GM12874 (cell line): ENCODE measurements at regions not wholly inside any gene's neighbourhood (a gene's known extent, or its start where the extent isn't known, plus 50 kb on each side); places are given as distances from the start of the nearest gene placed in this dataset.
A peak's percentile ranks its signal among the peaks of the same experiment; 100 is the strongest.

Source experiments
- TF ChIP-seq, protein P1 (sequence below): IDR thresholded peaks from 2 replicates; pipeline ENCODE4 v1.5.1; 2011; ENCODE audit warnings: low read depth, mild to moderate bottlenecking, control low read depth, low read length, moderate library complexity; ENCODE audit not compliant: insufficient read depth

GRCh38 chr15:31433091-31433490 is 106.5 kb downstream of the KLF13 start:
- TF ChIP-seq, protein P1, sequence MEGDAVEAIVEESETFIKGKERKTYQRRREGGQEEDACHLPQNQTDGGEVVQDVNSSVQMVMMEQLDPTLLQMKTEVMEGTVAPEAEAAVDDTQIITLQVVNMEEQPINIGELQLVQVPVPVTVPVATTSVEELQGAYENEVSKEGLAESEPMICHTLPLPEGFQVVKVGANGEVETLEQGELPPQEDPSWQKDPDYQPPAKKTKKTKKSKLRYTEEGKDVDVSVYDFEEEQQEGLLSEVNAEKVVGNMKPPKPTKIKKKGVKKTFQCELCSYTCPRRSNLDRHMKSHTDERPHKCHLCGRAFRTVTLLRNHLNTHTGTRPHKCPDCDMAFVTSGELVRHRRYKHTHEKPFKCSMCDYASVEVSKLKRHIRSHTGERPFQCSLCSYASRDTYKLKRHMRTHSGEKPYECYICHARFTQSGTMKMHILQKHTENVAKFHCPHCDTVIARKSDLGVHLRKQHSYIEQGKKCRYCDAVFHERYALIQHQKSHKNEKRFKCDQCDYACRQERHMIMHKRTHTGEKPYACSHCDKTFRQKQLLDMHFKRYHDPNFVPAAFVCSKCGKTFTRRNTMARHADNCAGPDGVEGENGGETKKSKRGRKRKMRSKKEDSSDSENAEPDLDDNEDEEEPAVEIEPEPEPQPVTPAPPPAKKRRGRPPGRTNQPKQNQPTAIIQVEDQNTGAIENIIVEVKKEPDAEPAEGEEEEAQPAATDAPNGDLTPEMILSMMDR: no peak

DNA sequence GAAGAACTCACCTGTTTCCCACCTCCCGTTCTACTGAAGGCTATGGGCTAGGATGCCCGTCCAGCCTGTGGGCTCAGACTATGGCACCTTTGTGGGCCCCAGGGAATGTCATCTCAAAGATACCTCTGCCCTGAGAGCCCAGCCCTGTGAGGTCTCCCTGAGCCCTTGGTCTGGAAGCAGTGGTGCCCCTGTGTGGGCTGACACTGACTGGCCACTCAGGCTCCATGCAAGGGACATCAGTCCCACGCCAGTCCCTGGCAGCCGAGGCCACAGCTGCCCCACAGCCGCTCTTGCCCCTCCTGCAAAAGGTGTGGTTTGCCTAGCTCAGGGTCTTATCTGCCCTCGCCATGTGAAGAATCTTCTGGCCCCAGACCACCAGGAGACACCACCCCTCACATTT is 106.9 kb downstream of the KLF13 start:
- TF ChIP-seq, protein P1: no peak

- TF ChIP-seq, protein P1: no peak
These were observed 107.6 kb downstream of the KLF13 start for GRCh38 chr15:31434275-31434587.

GRCh38 chr15:31434588-31435260 is 108.1 kb downstream of the KLF13 start:
- TF ChIP-seq, protein P1: no peak

DNA sequence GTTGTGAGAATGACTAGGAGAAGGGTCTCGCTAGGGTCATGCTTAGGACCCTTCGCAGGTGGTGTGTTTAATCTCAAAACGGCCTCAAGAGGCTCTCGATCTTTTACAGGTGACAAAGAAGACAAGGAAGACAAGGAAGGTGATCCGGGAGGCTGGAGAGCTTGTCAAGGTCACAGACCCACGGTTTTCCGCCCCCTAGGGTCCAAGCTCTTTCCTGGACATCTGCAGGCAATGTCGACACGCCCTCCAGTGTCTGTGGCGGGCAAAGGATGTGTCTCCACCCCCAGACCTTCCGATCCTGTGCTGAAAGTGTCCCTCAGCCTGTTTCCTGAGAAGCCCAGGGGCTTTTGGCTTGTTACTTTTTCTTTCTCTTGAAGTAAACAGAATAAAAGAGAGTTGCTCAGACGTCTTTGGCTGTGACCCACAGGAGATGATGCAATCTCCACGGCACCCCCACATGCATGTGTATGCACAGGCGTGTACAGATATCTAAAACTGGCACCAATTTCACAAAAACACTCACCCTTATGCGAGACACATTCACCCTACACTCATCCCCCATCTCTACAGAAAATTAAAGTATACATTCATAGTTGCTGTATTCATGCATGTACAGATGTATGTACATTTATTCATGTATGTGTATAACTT is 108.8 kb downstream of the KLF13 start:
- TF ChIP-seq, protein P1: peak; percentile 78

DNA sequence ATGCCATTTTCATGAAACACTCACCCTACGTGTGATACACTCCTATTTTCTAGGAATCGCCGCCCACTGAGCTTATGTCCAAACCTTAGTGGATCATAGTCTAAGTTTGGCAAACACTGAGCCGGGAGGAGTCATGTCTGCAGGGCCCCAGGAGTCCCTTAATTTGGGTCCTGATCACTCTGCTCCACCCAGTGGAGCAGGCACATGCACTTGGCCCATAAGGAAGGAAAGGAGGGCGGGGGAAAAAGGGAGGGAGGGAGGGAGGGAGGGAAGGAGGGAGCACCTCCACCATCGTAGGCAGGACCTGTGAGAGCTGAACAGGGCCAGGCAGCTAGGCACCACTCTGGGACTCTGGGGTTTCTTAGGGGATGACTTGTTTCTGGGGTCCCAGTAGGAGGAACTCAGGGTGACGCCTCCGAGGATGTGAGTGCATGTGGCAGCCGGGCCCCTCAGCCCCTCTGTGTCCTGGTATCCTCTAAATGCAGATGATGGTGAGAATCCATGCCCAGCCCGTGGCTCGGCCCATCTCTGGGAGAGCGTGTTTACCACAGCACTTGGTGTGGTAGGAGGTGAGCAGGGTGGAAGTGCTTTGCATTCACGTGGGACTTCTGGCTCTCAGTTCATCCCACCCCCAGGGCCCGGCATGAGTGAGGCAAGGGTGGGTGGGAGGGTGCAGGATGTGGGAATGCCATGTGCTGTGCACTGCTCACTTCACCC is 109.4 kb downstream of the KLF13 start:
- TF ChIP-seq, protein P1: no peak

GRCh38 chr15:31437686-31438085 is 111.1 kb downstream of the KLF13 start:
- TF ChIP-seq, protein P1: no peak
